GM23338 (cell line): ENCODE measurements at regions not wholly inside any gene's neighbourhood (a gene's known extent, or its start where the extent isn't known, plus 50 kb on each side); places are given as distances from the start of the nearest gene placed in this dataset.

ENCODE experiments used
- CTCF ChIP-seq, 2 experiments: fragments of 200-600 bp in 1 of 2; sonication (generic) in 1 of 2; conservative IDR thresholded peaks; 2 replicates each; pipeline versions ENCODE4 v1.5.1 to v1.6.1; 2016 to 2017; ENCODE audit warnings: antibody characterized with exemption in 2 of 2, low read depth in 2 of 2, mild to moderate bottlenecking in 2 of 2, moderate library complexity in 1 of 2
- EZH2 ChIP-seq: fragments of 200-600 bp; sonication (generic); IDR thresholded peaks from one replicate; pipeline ENCODE4 v1.8.0; 2017; ENCODE audit warnings: antibody characterized with exemption, mild to moderate bottlenecking, low read depth; ENCODE audit not compliant: unreplicated experiment
- EZH2phosphoT487 ChIP-seq: fragments of 200-600 bp; sonication (generic); IDR thresholded peaks from one replicate; pipeline ENCODE4 v1.8.1; 2018; ENCODE audit warnings: antibody characterized with exemption; ENCODE audit not compliant: unreplicated experiment
- REST ChIP-seq: IDR thresholded peaks from one replicate; pipeline ENCODE4 v1.6.1; 2018; ENCODE audit warnings: antibody characterized with exemption; ENCODE audit not compliant: unreplicated experiment

GRCh38 chr11:41971592-41971991 lies 512.1 kb upstream of the LRRC4C start:
- TF ChIP-seq CTCF (conservative IDR thresholded peaks at IDR 0.05; ENCODE audit: low read depth in 2 of 2) (no peak), REST (no peak), EZH2phosphoT487 (no peak), EZH2 (no peak)
